ENCODE measurements at regions not wholly inside any gene's neighbourhood (a gene's known extent, or its start where the extent isn't known, plus 50 kb on each side); places are given as distances from the start of the nearest gene placed in this dataset.

DNA sequence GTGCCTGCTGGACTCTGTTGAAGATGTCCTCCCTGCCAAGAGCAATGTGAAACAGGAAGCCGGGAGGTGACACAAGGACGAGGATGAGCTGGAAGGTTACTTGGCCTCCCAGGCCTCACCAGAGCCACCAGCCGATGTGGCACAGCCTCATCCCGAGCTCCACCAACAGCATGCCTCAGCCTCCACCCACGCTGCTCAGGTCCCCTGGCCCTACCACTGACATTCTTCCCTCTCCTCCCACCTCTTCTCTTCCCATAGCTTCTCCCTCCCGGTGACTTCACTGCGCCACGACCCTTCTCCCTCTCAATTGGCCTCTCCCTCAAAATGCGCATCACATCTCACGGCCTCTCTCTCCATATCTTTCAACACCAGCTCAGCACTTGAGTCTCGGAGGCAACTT, 249.9 kb downstream of the SKAP2 start:
- no peak for DNase-seq

DNA sequence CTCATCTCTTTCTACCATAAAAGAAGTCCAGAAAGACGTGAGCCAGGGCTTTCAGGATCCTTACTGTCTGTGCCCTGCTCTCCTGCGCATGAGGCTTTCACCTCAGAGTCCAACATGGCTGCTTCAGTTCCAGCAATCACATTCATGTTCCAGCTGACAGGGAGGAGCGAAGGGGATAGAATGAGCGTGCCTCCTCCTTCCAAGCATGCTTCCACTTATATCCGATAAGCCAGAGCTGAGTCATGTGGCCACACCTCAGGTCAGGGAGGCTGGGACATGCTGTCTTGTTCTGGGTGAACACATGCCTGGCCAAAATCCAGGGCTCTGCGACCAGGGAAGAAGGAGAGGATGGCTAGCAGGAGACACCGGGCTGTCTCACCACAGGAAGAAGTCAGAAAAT, 248.2 kb downstream of the SKAP2 start:
- no peak for DNase-seq

DNA sequence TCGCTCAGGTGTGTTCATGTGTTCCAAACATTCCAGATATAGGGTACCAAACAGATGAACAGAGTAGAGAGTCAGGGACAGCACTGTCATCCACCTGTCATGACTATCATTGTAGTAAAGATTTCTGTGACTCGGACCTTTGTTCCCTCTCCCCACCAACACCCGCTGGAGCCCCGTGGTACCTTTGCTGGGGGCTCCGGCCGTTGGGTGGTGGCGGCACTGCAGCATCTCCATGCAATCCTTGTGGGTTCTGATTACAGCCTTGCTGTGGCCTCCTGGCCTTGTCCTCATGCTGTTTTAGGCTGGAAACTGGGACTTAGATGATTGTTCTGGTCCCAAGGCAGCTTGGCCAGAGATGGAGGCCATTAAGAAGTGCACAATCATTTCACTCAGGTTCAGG, 247.3 kb downstream of the SKAP2 start:
- DNase-seq, result no peak

All from CD4-positive, alpha-beta T cell treated with Interleukin-17A for 4 hours (primary cell).